Panc1 (cell line): ENCODE measurements at regions not wholly inside any gene's neighbourhood (a gene's known extent, or its start where the extent isn't known, plus 50 kb on each side); places are given as distances from the start of the nearest gene placed in this dataset.

ENCODE experiments used
- ATAC-seq: fragments of 200-7000 bp; cut with Tn5 transposase; 2 replicates; pipeline ENCODE4 v1.9.1; 2020; ENCODE audit warnings: mild to moderate bottlenecking, moderate library complexity
- BruUV-seq: library from RNA; stranded (reverse); fragments of 400-500 nt; replicated peaks from 2 replicates; lab custom pipeline; 2021; lab: Mats Ljungman, UMichigan
- CTCF ChIA-PET: fragments of 300-600 bp; sonication (Branson Sonifier 250); formaldehyde crosslinking; loops from one replicate; lab custom pipeline; 2022; ENCODE audit warnings: antibody characterized with exemption; lab: Charles Lee
- POLR2A ChIA-PET: fragments of 300-600 bp; sonication (Branson Sonifier 250); formaldehyde crosslinking; loops from one replicate; lab custom pipeline; 2022; ENCODE audit warnings: antibody characterized with exemption; lab: Charles Lee
- DNase-seq: peaks from one replicate; pipeline ENCODE4 v3.0.0-alpha.2; 2010; ENCODE audit warnings: low read depth, low spot score
- H3K27ac ChIP-seq: 2 replicates; pipeline ENCODE4 v1.5.1; 2011; ENCODE audit warnings: mild to moderate bottlenecking, low read length, inconsistent platforms
- H3K27me3 ChIP-seq: fragments of 200-500 bp; sonication (Bioruptor generic); 2 replicates; pipeline ENCODE4 v1.6.0; 2014; ENCODE audit warnings: low read length, inconsistent platforms; ENCODE audit not compliant: control insufficient read depth, insufficient read depth
- H3K36me3 ChIP-seq: fragments of 200-500 bp; sonication (Bioruptor generic); 2 replicates; pipeline ENCODE4 v1.5.1; 2014; ENCODE audit warnings: inconsistent platforms, mild to moderate bottlenecking, low read length, moderate library complexity; ENCODE audit not compliant: control insufficient read depth, insufficient read depth
- H3K4me1 ChIP-seq: 2 replicates; pipeline ENCODE4 v1.5.1; 2011; ENCODE audit warnings: inconsistent platforms, mild to moderate bottlenecking, low read length, moderate library complexity; ENCODE audit not compliant: control insufficient read depth, insufficient read depth
- H3K4me3 ChIP-seq, 2 experiments: 2 replicates each; pipeline ENCODE4 v1.5.1; 2011 to 2012; ENCODE audit warnings: low read depth in 2 of 2, low read length in 2 of 2, mild to moderate bottlenecking in 2 of 2, inconsistent platforms in 1 of 2, moderate library complexity in 1 of 2
- H3K9me3 ChIP-seq: fragments of 200-500 bp; sonication (Bioruptor generic); 2 replicates; pipeline ENCODE4 v1.5.1; 2014; ENCODE audit warnings: low read depth, mild to moderate bottlenecking, inconsistent platforms, low read length, moderate library complexity; ENCODE audit not compliant: control insufficient read depth, insufficient read depth
- CTCF ChIP-seq: fragments of 450-650 bp; IDR thresholded peaks from 2 replicates; pipeline ENCODE4 v1.5.1; 2017; ENCODE audit warnings: mild to moderate bottlenecking
- POLR2AphosphoS5 ChIP-seq: IDR thresholded peaks from 2 replicates; pipeline ENCODE4 v1.6.1; 2012; ENCODE audit warnings: mild to moderate bottlenecking, low read depth, low read length, moderate library complexity
- REST ChIP-seq, 2 experiments: IDR thresholded peaks; 2 replicates each; pipeline ENCODE4 v1.6.1; 2011 to 2012; ENCODE audit warnings: low read depth in 2 of 2, control low read depth in 1 of 2, low read length in 1 of 2, mild to moderate bottlenecking in 1 of 2, moderate library complexity in 1 of 2; ENCODE audit not compliant: insufficient read depth in 1 of 2
- SIN3A ChIP-seq: IDR thresholded peaks from 2 replicates; pipeline ENCODE4 v1.6.1; 2012; ENCODE audit warnings: low read depth, mild to moderate bottlenecking, low read length, moderate library complexity, borderline replicate concordance; ENCODE audit not compliant: insufficient read depth
- TCF7L2 ChIP-seq: IDR thresholded peaks from 2 replicates; pipeline ENCODE4 v1.6.1; 2011; ENCODE audit warnings: mild to moderate bottlenecking, low read depth, low read length, inconsistent platforms
- in situ Hi-C: cut with HindIII; loops from 2 replicates; pipeline ENCODE4 v1.10.0; 2016; ENCODE audit warnings: low sequenced_read_pairs, low pct_unique_long_range_greater_than_20kb
- intact Hi-C: fragments of 100-400 bp; cut with micrococcal nuclease; formaldehyde crosslinking; loops from one replicate; pipeline ENCODE4 v1.10.0; 2022; ENCODE audit not compliant: unreplicated experiment

GRCh38 chr1:223057569-223058093 lies 85.4 kb downstream of the TLR5 start:
- Histone ChIP-seq H3K9me3 (no peaks in the 10 kb centered on the region), H3K27ac (no peak overlapping the region), H3K4me1 (no peaks in the 10 kb centered on the region), H3K27me3 (peaks cover 10% of the 10 kb centered on the region), H3K4me3 (no peak overlapping the region), H3K36me3 (no peaks in the 10 kb centered on the region)
- CTCF ChIA-PET = no interaction called here
- BruUV-seq = no TSS peak
- in situ Hi-C loops = no loop called here
- TF ChIP-seq POLR2AphosphoS5 (no peak), CTCF (no peak), REST (IDR thresholded peaks at IDR 0.05; ENCODE audit: insufficient read depth in 1 of 2, low read depth in 2 of 2, low read length in 1 of 2) (no peak), TCF7L2 (no peak), SIN3A (no peak)
- intact Hi-C loops = no loop called here
- POLR2A ChIA-PET = no interaction called here
- ATAC-seq = no peak
- no peak for DNase-seq
